ENCODE measurements at regions not wholly inside any gene's neighbourhood (a gene's known extent, or its start where the extent isn't known, plus 50 kb on each side); places are given as distances from the start of the nearest gene placed in this dataset.

DNA sequence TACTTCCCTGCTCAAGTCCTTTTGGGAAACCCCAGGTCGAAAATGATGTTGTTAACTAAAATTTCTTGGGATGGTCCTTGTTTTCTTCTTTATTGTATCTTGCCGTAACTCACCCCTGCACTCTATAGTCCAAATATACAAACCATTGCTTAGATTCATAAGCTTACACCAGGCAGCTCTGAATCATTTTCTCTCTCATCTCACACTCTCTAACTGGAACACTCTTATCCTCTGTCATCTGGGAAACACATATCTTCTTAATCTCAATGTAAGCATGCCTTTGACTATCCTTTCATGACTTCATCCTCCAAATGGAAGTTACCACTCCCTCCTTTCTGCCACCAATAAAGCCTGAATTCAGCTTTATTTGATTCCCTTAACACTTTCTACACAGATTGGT, 175.8 kb upstream of the ANK3 start:
- TF ChIP-seq, protein P1, sequence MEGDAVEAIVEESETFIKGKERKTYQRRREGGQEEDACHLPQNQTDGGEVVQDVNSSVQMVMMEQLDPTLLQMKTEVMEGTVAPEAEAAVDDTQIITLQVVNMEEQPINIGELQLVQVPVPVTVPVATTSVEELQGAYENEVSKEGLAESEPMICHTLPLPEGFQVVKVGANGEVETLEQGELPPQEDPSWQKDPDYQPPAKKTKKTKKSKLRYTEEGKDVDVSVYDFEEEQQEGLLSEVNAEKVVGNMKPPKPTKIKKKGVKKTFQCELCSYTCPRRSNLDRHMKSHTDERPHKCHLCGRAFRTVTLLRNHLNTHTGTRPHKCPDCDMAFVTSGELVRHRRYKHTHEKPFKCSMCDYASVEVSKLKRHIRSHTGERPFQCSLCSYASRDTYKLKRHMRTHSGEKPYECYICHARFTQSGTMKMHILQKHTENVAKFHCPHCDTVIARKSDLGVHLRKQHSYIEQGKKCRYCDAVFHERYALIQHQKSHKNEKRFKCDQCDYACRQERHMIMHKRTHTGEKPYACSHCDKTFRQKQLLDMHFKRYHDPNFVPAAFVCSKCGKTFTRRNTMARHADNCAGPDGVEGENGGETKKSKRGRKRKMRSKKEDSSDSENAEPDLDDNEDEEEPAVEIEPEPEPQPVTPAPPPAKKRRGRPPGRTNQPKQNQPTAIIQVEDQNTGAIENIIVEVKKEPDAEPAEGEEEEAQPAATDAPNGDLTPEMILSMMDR (IDR thresholded peaks at IDR 0.05) = no peak
- TF ChIP-seq POLR2A (IDR thresholded peaks at IDR 0.05) = no peak
